Fibroblast of skin of right quadriceps (primary cell): ENCODE measurements at regions not wholly inside any gene's neighbourhood (a gene's known extent, or its start where the extent isn't known, plus 50 kb on each side); places are given as distances from the start of the nearest gene placed in this dataset.

Experiments used
- DNase-seq: peaks from one replicate; pipeline ENCODE4 v3.0.0-alpha.2; 2013

DNA sequence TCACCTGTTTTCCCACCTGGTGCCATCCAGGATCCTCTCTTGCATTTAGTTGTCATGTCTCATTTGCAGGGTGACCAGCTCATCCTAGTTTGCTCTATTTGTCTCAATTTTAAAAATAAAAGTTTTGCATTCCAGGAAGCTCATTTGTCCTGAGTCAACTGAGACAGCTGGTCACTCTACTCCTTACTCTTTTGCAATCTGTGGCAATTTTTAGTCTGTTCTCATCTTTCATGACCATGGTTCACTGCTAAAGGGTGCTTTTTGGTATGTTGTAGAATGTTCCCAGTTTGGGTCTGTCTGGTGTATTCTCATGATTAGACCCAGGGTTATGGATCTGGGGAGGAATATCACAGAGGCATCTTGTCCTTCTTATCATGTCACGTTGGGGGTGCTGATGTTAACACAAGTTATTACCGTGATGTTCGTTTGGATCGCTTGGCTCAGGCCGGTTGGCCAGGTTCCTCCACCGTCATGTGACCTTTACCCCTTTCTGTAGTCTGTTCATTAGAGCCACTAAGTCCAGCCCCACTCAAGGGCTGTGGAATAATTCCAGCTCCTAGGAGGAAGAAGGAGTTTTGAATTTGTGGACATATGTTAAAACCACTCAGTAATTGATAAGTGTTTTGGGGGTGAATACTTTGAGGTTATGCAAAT is 103.3 kb upstream of the IGFBP3 start:
- no peak for DNase-seq

DNA sequence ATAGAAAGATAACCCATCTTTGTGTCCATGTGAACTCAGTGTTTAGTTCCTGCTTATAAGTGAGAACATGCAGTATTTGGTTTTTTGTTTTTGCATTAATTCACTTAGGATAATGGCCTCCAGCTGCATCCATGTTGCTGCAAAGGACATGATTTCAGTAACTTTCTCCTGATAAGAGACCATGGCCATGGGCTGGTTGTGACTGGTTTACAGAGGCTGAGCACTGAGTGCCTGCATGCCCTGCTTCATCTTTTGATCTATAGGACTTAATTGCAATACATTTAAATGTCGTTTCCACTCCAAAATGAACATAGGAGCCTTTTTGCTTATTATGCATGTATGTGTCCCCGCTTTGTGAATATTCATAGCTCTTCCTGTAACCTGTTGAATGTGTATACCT is 101.3 kb upstream of the IGFBP3 start:
- no peak for DNase-seq

DNA sequence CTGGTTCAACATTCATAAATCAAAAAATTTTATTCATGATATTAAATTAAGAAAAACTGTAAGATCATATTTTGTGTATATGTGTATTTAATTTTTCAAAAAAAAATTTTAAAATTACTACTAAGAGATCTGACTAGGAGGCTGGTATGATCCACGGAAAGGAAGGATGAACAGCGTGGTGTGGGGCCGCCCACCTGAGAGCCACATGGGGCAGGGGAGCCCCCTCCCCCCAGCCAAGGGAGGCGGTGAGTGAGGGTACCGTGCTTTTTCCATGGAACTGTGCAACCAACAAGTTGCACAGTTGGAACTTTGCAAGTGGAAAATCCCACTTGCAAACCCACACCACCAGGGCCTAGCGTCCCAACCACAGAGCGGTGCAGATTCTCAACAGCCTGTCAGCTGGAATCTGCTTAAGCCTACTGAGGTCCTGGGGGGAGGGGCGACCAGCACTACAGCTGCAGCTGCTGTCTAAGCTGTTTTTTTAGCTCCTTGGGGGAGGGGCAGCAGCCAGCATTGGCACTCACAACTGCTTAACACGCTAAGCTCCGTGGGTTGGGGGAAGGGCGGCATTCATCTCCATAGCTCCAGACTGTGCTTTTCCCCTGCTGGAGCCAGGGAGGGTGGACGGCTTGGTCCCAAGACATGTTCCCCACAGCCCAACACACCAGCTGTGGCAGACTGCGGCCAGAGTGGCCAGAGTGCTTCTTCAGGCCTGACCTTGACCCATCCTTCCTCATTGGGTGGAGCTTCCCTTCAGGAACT is 94.2 kb upstream of the IGFBP3 start:
- peak; percentile 58 for DNase-seq

GRCh38 chr7:46011501-46011900 is 90.4 kb upstream of the IGFBP3 start:
- no peak for DNase-seq

- no peak for DNase-seq
Measured at GRCh38 chr7:46011059-46011458, 90.0 kb upstream of the IGFBP3 start.

DNA sequence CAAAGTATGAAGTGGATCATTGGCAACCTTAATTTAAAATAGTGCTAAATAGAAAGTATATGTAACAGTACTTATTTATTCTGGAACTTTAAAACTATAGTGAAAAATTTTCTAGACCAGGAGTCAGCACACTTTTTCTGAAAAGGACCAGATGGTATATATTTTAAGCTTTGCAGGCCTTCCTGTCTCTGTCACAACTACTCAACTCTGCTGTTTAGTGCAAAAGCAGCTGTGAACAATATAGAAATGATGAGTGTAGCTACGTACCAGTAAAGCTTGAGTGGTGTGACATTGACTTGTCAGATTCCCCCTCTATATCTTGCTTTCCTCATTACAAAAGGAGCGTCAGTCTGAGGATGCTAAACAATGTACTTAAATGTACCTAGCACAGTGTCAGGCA is 88.1 kb upstream of the IGFBP3 start:
- no peak for DNase-seq

DNA sequence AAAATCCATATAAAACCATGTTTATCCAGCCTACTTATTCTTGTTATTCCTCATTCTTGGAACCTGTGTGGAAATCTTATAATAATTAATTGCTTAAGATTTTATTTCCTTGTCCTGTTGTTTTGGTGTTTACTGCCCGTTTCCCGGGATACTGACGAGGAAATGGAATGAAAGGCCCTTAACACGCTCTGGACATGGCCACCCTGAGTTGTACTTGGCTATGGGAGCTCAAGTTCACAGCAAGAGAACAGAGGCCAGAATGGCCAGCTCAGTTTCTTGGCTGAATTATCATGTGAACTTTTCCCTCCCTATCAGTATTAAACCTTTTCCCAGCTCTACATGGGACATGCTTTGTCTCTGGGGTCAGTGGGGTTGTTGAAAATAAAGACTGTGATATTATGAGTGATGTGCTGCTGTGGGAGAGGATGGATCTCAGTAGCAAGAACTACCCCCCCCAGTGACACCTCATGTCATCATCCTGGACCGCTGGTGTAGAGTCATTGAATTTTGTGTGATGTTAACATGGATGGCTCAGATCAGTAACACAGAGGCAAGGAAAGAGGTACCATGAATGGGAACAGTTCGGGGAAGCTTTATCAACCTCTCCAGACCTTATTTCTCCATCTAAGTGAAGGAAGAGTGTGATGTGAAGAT is 87.0 kb upstream of the IGFBP3 start:
- no peak for DNase-seq

GRCh38 chr7:46007194-46007593 is 86.1 kb upstream of the IGFBP3 start:
- DNase-seq: no peak

DNA sequence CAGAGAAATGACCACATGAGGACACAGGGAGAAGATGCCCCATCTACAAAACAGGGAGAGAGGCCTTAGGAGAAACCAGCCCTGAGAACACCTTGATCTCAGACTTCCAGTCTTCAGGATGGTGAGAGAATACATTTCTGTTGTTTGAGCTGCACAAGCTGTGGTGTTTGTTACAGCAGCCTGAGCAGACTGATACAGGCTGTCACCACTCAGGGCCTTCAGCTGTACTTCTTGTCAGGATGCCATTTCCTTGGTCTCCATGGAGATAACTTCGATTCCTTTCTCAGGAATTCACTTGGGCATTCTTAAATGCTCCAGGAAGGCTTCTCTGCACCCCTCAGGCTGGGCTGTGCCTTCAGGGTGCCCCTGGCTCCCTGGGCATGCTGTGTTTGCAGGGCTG is 85.7 kb upstream of the IGFBP3 start:
- DNase-seq: no peak

DNA sequence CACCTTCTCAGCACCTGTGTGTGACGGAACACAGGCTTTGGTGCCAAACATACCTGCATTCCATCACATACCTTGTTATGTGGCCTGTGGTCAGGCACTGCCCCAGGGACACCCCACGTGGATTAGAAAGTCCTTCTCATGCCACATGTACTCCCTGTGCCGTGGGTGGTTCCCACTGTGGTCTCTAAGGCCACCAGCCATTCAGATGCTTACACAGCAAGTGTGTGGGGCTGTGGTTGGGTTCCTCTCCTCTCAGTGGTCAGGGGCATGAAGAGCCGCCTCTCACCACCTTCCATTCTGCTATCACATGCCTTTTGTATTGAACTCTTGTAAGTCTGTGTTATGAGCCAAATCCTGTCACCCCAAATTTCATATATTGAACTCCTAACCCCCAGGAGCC is 85.1 kb upstream of the IGFBP3 start:
- no peak for DNase-seq

DNA sequence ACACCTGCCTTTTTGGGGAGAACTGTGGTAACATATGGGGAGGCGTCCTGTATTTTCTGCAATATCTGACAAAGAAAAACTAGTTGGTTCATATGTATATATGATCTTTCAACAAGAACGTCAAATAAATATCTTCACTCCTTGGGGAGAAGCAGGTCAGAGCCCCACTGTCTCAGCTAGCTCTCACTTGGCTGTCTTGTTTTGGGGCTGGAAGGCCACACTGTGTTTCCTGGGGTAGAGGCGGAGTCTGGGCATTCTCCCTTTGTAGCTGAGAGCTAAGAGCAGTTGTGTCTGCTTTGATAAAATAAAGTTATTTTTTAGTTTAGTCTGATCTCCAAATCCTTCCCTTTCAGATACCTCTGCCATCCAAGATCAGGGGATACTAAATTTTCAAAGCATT is 83.9 kb upstream of the IGFBP3 start:
- no peak for DNase-seq

GRCh38 chr7:46003896-46004875 is 83.1 kb upstream of the IGFBP3 start:
- peak; percentile 75 for DNase-seq

DNA sequence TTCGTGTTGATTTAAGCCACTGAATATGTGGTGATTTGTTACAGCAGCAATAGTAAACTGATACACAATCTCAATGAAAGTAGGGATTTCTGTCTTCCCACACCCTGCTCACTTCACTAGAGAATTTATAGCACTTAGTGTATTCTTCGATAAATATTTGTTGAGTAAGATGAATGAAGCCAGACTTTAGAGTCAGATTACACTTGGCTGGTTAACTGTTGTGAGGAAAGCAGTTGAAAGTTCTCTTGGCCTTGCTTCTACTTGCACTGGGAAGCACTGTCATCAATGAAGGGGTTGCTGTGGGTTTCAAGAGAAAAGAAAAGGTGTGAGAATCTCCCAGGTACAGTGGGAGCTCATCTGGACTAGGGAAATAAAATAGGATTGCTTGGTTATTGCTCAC is 82.1 kb upstream of the IGFBP3 start:
- DNase-seq: no peak

DNA sequence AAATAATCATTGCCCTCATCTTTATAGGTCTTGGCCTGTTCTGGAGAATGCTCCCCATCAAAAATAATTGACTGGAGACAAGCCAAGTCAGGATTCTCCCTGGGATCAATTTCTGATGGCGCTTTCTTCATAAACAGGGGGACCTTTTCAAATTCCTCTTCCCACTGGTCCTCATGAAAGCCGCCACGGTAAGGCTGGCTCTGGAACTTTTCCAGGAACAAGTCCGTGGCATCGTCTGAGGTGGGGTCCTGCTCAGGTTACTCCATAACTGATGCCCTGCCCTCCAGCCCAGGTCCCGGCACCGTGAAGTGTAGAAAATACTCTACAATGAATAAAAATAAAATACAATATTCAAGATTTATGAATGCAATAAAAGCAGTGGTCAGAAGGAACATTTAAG is 79.4 kb upstream of the IGFBP3 start:
- DNase-seq: no peak

DNA sequence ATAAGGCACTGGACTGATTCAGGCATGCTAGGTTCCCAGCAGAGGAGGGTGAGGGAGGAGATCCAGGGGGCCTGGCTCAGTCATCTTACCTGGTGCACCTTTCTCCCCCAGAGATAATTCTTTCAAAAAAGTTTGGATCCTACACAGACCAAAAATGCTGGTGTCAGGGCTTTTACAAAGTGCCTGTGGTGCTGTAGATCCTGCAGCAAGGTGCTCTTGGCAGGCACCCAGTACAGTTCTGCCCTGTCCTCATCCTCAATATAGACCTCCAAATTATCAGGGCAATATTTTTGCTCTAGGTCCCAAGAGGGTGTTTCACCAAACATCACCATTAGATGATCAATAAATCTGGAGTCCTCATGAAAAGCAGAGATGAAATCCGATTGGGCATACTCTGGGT is 78.5 kb upstream of the IGFBP3 start:
- DNase-seq: no peak

- peak; percentile 24 for DNase-seq
Measured at GRCh38 chr7:45998506-45998905, 77.4 kb upstream of the IGFBP3 start.

DNA sequence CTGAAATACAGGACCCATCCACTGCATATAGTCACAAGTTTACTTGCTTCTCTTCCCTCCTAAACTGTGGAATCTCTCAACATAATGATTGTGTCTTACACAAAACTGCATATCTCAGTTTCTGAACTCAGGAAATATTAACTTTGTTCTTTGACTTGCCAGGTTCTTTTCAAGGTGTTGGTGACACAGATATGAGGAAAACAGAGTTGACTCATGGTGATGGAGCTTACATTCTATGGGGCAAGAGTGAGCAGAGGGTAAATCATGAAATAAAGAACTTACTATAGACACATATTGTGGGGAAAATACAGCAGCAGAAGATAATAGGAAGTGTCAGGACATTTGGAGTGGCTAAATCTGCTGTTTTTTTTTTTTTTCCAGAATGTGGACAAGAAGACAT is 72.5 kb upstream of the IGFBP3 start:
- DNase-seq: no peak

DNA sequence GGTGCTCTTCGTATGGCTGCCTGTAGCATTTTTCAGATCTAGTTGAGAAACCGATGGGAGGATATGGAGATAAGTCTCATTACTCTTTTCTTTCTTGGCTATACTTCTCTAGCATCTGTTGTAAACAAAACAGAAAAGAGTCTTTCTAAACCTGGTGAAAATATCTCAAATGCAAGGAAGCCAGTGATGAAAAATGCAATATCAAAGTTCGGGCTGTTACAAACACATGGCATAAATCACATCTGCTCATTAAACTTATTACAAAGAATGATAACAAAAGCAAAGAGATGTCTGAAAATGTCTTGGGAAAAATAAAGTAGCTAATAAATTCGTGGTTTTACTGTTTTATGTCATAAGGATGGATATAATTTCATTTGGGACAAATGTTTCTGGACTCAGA is 71.8 kb upstream of the IGFBP3 start:
- no peak for DNase-seq

DNA sequence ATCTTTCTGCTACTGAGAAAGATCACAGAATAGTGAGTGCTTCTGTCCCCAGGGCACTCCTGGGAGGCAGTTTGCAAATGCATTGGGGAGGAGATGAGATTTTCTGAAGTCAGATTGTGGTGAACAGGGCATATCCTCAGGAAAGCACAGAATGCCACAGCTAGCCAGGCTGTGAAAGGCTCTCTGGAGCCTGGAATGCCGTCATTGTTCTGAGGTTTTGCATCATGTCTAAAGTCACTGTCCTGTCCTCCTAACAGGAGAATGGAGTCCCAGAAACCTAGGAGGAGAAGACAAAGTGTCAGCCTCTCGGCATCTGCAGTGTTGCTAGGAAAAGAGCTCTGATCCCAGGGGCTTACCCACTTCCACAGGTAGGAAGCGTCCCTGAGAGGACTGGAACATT is 69.2 kb upstream of the IGFBP3 start:
- no peak for DNase-seq

DNA sequence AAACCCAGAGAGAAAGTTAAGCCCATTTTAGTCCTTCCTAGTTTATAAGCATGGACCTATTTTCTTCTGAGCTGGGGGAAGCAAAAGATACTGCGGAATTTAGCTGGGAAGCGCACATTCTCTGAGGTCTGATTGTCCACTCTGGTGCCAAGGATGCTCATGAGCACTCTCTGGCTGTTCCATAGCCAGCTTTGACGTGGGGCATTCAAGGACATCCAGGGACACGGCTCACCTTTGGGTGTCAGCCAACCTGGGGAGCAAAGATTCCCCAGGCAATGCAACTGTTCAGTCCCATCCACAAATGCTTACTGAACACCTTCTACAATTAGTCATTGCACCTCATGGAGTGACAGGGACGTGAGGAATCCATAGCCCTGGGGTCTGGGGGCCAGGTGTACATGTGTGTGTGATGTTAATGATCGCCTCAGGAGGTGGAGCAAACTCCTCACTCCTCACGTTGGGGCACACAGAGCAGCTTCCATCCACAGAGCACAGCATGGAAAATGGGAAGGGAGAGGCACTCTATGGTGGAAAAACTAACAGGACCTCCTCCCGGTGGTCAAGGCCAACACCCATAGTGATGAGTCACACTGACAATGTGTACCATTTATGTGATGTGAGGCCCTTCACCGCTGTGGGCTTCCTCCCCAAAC is 67.5 kb upstream of the IGFBP3 start:
- DNase-seq: no peak

- no peak for DNase-seq
Measured at GRCh38 chr7:45987521-45988290, 66.6 kb upstream of the IGFBP3 start.
